Mammary epithelial cell (primary cell): ENCODE measurements at regions not wholly inside any gene's neighbourhood (a gene's known extent, or its start where the extent isn't known, plus 50 kb on each side); places are given as distances from the start of the nearest gene placed in this dataset.

ENCODE experiments used
- EZH2 ChIP-seq: IDR thresholded peaks from 2 replicates; pipeline ENCODE4 v1.6.1; 2012; ENCODE audit warnings: low read length, inconsistent platforms, borderline replicate concordance
- TF ChIP-seq, protein P1 (sequence below), 2 donors: IDR thresholded peaks in 1 of 2; conservative IDR thresholded peaks in 1 of 2; 2 replicates each; pipeline ENCODE4 v1.5.1; 2011 to 2012; ENCODE audit warnings: inconsistent platforms in 2 of 2, low read length in 2 of 2, mild to moderate bottlenecking in 2 of 2, control low read depth in 1 of 2, low read depth in 1 of 2; ENCODE audit not compliant: insufficient read depth in 1 of 2; ENCODE audit errors: extremely low read depth in 1 of 2

GRCh38 chr16:87093804-87094555 lies 223.2 kb downstream of the C16orf95 start:
- TF ChIP-seq, protein P1, sequence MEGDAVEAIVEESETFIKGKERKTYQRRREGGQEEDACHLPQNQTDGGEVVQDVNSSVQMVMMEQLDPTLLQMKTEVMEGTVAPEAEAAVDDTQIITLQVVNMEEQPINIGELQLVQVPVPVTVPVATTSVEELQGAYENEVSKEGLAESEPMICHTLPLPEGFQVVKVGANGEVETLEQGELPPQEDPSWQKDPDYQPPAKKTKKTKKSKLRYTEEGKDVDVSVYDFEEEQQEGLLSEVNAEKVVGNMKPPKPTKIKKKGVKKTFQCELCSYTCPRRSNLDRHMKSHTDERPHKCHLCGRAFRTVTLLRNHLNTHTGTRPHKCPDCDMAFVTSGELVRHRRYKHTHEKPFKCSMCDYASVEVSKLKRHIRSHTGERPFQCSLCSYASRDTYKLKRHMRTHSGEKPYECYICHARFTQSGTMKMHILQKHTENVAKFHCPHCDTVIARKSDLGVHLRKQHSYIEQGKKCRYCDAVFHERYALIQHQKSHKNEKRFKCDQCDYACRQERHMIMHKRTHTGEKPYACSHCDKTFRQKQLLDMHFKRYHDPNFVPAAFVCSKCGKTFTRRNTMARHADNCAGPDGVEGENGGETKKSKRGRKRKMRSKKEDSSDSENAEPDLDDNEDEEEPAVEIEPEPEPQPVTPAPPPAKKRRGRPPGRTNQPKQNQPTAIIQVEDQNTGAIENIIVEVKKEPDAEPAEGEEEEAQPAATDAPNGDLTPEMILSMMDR (conservative IDR thresholded peaks at IDR 0.05 in 1 of 2, IDR thresholded peaks at IDR 0.05 in 1 of 2; ENCODE audit: extremely low read depth in 1 of 2, insufficient read depth in 1 of 2, low read depth in 1 of 2, low read length in 2 of 2): no peak
- no peak for TF ChIP-seq EZH2
